Colonic mucosa (tissue), 4 donors: ENCODE measurements at regions not wholly inside any gene's neighbourhood (a gene's known extent, or its start where the extent isn't known, plus 50 kb on each side); places are given as distances from the start of the nearest gene placed in this dataset.

ENCODE experiments used
- DNase-seq: peaks from one replicate; pipeline ENCODE4 v3.0.0-alpha.2; 2020
- H3K27ac ChIP-seq: fragments of 200-600 bp; one replicate; pipeline ENCODE4 v1.8.0; 2021
- H3K27me3 ChIP-seq: fragments of 200-600 bp; one replicate; pipeline ENCODE4 v1.8.0; 2021
- H3K36me3 ChIP-seq: fragments of 200-600 bp; one replicate; pipeline ENCODE4 v1.8.0; 2021
- H3K4me1 ChIP-seq: fragments of 200-600 bp; one replicate; pipeline ENCODE4 v1.8.0; 2021; ENCODE audit warnings: mild to moderate bottlenecking
- H3K4me3 ChIP-seq: fragments of 200-600 bp; one replicate; pipeline ENCODE4 v1.8.0; 2021
- H3K9ac ChIP-seq, 2 donors: one replicate each; pipeline ENCODE4 v1.7.0; 2013; ENCODE audit warnings: control low read depth in 2 of 2, low read depth in 2 of 2, low read length in 2 of 2
- H3K9me3 ChIP-seq: fragments of 200-600 bp; one replicate; pipeline ENCODE4 v1.8.0; 2021
- CTCF ChIP-seq: fragments of 200-600 bp; IDR thresholded peaks from one replicate; pipeline ENCODE4 v1.8.0; 2022; ENCODE audit warnings: antibody characterized with exemption, mild to moderate bottlenecking
- intact Hi-C: fragments of 100-400 bp; cut with DNase I; formaldehyde crosslinking; loops from one replicate; pipeline ENCODE4 v1.14.1; 2022
- donor health status: healthy.
- donor health status: DM: no; HTN: no; CAD: no.
- donor health status: DM: no; HTN: no; CAD: no.

GRCh38 chr6:66200390-66200789 is 493.4 kb upstream of the EYS start:
- H3K27ac ChIP-seq = no peak overlapping the region
- no peak for DNase-seq
- H3K4me1 ChIP-seq = no peaks in the 10 kb centered on the region
- TF ChIP-seq CTCF = no peak
- no peak overlapping the region for H3K4me3 ChIP-seq
- H3K36me3 ChIP-seq = no peaks in the 10 kb centered on the region
- no peak overlapping the region for H3K9ac ChIP-seq
- intact Hi-C loops = no loop called here
- H3K27me3 ChIP-seq = no peaks in the 10 kb centered on the region
- H3K9me3 ChIP-seq = no peaks in the 10 kb centered on the region

GRCh38 chr6:66199171-66199570 is 492.1 kb upstream of the EYS start:
- Histone ChIP-seq H3K27ac (no peak overlapping the region), H3K4me1 (no peaks in the 10 kb centered on the region), H3K27me3 (no peaks in the 10 kb centered on the region), H3K36me3 (no peaks in the 10 kb centered on the region), H3K9ac (no peak overlapping the region), H3K4me3 (no peak overlapping the region), H3K9me3 (no peaks in the 10 kb centered on the region)
- no peak for DNase-seq
- intact Hi-C loops = no loop called here
- TF ChIP-seq CTCF = no peak

GRCh38 chr6:66198062-66198624 is 491.1 kb upstream of the EYS start:
- H3K9me3 ChIP-seq = no peaks in the 10 kb centered on the region
- H3K4me3 ChIP-seq = no peak overlapping the region
- TF ChIP-seq CTCF = no peak
- no peak overlapping the region for H3K27ac ChIP-seq
- intact Hi-C loops = no loop called here
- no peaks in the 10 kb centered on the region for H3K27me3 ChIP-seq
- H3K4me1 ChIP-seq = no peaks in the 10 kb centered on the region
- no peak overlapping the region for H3K9ac ChIP-seq
- no peak for DNase-seq
- no peaks in the 10 kb centered on the region for H3K36me3 ChIP-seq

- intact Hi-C loops = no loop called here
- Histone ChIP-seq H3K4me1 (no peaks in the 10 kb centered on the region), H3K9ac (no peak overlapping the region), H3K27me3 (no peaks in the 10 kb centered on the region), H3K9me3 (no peaks in the 10 kb centered on the region), H3K4me3 (no peak overlapping the region), H3K27ac (no peak overlapping the region), H3K36me3 (no peaks in the 10 kb centered on the region)
- TF ChIP-seq CTCF = no peak
- DNase-seq = no peak
Observed at GRCh38 chr6:66190858-66191257, 483.8 kb upstream of the EYS start.

GRCh38 chr6:66189915-66190314 is 482.9 kb upstream of the EYS start:
- no peak for DNase-seq
- H3K9ac ChIP-seq = no peak overlapping the region
- no peaks in the 10 kb centered on the region for H3K9me3 ChIP-seq
- intact Hi-C loops = no loop called here
- no peaks in the 10 kb centered on the region for H3K27me3 ChIP-seq
- H3K27ac ChIP-seq = no peak overlapping the region
- no peak overlapping the region for H3K4me3 ChIP-seq
- H3K36me3 ChIP-seq = no peaks in the 10 kb centered on the region
- TF ChIP-seq CTCF = no peak
- no peaks in the 10 kb centered on the region for H3K4me1 ChIP-seq
